Inflammatory macrophage (primary cell): ENCODE measurements at regions not wholly inside any gene's neighbourhood (a gene's known extent, or its start where the extent isn't known, plus 50 kb on each side); places are given as distances from the start of the nearest gene placed in this dataset.

Experiments used
- DNase-seq, 2 donors: peaks; one replicate each; pipeline ENCODE4 v3.0.0-alpha.2; 2020 to 2022

DNA sequence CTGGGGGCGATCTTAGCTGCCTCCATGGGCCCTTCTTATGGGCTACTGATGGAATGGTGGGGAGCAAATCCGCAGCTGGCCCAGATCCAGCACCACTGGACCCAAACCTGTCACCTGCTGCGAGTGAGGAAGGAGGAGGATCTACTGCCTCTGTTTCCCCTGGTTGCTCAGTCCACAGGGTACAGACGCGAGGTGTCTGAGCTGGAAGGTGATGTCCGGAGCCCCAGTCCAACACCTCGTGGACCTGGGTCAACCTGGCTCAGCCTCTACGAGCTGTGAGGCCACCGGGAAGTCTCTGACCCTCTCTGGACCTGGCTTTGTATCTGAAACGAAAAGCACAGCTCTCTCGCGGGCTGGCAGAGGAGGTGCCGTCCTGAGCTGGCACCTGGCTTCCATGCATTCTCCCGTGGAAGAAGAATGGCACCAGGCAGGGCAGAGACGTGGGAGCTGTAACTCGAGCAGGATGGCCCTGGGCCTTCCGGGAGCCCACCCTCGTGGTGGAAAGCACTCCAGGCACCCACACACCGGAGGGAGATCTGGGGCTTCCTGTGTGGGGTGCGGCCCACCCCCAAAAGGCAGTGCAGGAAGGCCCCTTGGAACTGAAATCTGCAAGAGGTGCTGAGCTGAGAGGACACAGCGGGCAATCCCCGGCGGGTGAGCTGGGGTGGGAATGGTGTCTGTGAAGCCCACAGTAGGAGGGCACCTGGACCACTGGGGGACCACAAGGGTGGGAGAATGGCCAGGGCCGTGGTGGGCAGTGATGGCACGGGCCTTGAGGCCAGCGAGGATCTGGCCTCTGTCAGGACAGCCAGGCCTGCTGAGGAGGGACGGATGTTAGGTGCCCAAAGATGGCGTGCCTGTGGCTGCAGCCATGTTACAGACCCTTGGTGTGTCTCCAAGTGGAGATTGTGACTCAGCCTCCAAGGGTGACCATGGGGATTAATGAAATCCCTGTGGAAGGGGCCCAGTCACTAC lies 133.4 kb downstream of the OLFM1 start:
- DNase-seq, result no peak

GRCh38 chr9:135221576-135221950 lies 134.1 kb downstream of the OLFM1 start:
- no peak for DNase-seq

- DNase-seq, result no peak
Measured at GRCh38 chr9:135221951-135222631, 134.6 kb downstream of the OLFM1 start.

GRCh38 chr9:135222881-135223760 lies 135.7 kb downstream of the OLFM1 start:
- DNase-seq, result no peak

DNA sequence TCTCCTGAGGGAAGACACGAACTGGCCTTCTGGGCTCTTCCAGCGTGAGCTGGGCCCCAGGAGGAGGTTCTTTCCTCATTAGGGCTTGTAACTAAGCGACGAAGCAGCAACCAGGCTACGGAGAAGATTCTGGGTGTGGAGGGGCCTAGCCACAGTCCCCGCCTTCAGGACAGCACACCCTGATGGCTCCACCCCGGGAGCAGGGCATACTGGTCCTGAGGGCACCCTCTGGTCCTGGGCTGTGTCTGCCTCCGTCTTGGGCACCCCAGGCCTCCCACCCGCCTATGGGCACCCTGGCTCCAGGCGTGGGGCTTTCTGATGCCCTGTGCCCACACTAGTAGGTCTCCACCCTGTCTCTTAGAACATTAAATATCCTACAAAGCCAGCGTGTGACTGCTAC lies 136.4 kb downstream of the OLFM1 start:
- no peak for DNase-seq

GRCh38 chr9:135224286-135224877 lies 136.9 kb downstream of the OLFM1 start:
- no peak for DNase-seq

DNA sequence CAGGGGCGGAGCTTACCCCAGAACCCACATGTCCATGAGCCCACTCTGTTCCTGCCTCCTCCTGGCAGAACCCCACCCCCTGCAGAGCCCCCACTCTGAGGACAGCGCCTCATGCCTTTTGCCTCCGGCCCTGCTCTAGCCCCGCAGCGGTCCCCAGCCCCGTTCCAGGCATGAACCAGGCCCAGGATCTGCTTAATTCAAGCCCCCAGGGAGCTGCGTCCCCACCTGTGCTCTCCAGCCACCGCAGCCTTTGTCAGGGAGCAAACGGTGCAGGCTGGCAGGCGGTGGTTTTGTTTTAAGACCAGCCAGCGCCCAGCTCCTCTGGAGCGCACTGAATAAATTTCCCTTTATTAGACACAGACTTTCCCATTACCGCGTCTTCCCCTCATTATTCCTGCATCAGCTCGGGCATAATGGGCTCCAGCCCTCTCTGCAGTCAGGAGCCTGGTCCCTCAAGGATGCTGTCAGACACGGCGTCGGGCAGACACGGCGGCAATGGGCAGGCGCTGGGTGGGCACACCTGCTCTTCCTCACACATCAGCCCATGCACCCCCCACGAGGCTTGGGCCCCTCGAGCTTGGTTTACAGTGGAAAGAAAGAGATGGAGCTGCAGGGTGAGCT lies 137.6 kb downstream of the OLFM1 start:
- no peak for DNase-seq

DNA sequence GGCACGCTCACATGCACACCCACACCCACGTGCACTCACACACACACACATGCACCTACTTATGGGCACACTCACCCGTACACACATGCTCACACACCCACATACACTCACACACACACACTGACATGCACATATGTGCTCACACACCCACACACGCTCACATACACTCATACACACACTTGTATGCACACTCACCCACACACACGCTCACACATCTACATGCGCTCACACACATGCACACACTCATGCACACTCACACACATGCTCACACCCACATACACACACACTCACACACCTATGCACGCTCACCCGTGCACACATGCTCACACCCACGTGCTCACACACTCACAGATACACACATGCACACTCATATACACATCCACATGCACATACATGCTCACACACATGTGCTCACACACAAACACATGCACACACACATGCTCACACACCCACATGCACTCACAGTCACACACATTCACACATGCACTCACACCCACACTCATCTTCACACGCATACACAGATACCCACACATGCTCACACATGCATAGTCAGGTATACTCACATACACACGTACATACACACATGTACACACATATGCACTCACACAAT lies 138.3 kb downstream of the OLFM1 start:
- no peak for DNase-seq

- DNase-seq, result no peak
Measured at GRCh38 chr9:135226369-135227050, 139.0 kb downstream of the OLFM1 start.

- DNase-seq, result no peak
Measured at GRCh38 chr9:135227641-135228251, 140.3 kb downstream of the OLFM1 start.

DNA sequence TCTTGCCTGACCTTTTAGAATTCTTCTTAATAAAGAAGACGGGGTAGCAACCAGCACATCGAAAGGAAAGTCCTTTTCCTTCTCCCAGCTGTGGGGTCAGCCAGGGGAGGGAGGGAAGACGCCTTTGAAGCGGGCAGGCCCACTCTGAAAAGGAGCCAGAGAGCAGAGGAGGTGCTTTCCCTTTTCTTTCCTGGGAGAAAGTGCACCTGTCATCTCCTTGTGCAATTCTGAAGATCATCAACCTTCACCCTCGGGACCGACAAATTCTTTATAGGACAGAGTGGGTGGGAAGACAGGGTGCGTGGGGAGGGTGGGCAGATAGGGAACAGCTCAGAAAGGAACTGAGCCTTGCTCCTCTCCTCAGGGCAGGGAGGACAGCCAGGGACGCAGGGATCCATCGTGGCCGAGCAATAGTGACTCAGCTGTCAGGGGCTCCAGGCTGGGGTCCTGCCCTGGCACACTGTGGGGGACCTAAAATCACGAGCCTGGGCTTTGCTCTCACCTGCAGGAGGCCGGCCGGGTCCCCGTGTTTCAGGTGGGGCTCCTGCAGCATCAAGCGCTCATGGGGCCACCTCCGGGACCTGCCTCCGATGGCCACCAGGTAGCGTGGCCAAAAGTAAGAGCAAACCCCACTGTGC lies 141.0 kb downstream of the OLFM1 start:
- DNase-seq, result no peak

DNA sequence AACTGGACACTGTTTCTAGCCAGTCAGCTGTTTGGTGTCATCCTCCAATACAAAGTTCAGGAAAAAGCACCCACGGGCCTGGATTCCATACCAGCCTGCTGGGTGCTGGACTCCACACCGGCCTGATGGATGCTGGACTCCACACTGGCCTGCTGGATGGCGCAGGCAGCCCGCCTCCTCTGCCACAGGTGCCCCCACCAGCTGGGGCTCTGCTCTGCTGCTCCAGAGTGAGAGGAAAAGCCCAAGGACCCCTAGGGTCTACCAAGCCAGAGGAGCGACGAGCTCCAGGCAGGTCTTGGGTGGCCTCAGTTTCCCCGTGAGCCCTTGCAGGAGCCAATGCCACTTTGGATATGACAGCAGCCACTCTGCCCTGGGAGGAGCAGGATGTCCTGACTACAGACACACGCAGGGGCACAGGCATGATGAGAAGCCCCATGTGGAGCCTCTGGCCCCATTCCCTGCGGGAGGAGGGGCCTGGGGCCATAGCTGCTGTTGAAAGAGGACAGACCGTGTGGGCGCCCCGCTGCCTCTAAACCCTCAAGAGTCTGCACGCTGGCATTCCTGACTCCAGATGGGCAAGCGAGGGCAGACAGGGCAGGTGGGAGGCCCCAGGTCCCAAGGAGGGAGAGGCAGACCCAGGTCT lies 141.6 kb downstream of the OLFM1 start:
- DNase-seq, result no peak

DNA sequence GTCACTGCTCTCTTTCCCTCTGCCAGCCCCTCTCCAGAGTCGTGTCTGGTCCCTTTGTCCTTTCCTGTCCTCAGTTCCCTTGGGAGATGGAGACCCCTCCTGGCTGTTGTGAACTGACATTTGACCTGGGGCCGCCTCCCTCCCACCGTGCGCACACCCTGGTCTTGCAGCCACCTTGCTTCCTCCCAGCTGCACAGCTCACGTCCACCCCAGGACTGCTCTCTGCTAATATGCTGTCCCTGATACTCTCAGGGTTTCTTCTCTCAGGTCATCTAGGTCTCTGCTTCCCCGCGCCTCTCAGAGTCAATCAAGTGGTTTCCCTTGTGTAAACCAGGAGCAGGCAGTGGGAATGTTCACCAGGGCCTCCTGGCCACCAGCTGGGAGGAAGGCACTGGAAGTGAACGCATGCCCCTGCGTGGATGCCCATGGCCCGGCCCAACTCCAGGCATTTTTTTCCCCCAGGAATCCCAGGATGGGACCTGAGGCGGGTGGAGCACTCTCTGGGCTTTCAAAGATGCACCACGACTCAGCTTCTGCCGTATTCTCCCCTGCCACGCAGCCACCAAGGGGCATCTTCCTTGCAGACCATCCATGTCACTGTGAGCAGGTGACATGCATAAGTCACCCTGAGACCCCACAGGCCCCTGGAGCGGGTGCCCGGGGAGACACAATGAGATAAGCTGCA lies 142.4 kb downstream of the OLFM1 start:
- no peak for DNase-seq

DNA sequence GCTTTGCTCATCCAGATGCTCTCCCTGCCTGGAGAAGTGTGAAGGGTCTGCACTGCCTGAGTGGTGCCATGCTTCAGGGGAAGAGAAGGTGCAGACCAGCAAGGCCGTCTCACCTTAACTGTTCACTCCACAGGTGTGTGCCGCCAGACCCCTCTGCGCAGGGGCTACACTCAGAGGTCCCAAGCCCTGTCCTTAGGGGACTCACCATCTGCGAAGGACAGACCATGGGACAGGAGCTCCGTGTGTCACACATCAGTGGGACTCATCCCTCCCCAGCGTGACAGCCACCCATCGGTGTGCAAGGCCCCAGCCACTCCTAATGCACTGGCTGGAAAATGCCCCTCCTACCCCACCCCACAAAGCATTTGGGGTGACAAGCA lies 142.9 kb downstream of the OLFM1 start:
- DNase-seq, result no peak

DNA sequence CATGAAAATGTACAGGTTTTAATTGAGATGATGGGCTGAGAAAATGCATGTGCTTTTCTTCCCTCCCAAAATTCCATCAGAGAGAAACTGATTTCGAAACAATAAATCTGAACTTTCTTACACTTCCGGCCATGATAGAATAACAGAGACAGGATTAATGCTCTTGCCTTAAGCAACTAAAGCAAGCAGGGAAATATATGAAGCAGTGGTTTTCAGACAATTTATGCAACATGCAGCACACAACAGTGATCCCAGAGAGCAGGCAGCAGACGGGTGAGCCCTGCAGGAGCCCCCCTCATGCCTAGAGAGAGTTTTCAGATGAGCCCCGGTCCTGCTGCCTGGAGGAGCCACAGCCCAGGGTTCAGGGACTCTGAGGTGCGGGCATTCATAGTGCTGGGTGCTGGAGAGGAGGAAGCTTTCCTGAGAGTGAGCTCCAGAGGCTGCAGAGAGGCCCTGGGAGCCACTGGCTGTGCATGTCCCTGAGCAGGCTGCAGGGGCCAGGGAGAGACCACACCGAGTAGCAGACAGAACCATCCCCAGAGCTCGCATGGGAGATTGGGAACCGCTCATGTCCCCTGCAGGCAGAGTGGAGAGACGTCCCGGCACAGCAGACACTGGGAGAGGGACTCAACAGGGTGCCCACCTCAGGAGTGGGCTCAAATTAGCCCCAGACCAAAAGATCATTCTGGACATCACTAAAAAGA lies 143.5 kb downstream of the OLFM1 start:
- no peak for DNase-seq

- DNase-seq, result no peak
Measured at GRCh38 chr9:135239100-135239768, 151.8 kb downstream of the OLFM1 start.

GRCh38 chr9:135239769-135240141 lies 152.3 kb downstream of the OLFM1 start:
- no peak for DNase-seq

- DNase-seq, result no peak
Measured at GRCh38 chr9:135240222-135240621, 152.8 kb downstream of the OLFM1 start.
